Ovary (tissue), 7 donors: ENCODE measurements at regions not wholly inside any gene's neighbourhood (a gene's known extent, or its start where the extent isn't known, plus 50 kb on each side); places are given as distances from the start of the nearest gene placed in this dataset.
"Not testable (repeated sequence)": the region's sequence is repeated elsewhere in the genome, so short reads cannot be mapped to it uniquely, and the experiment has no call there.

ENCODE experiments used
- DNase-seq, 5 donors: peaks; one replicate each; pipeline ENCODE4 v3.0.0-alpha.2; 2019 to 2020
- H3K27ac ChIP-seq, 2 donors: fragments of 200-600 bp; one replicate each; pipeline versions ENCODE4 v1.5.1 to v1.8.0; 2019 to 2022
- H3K27me3 ChIP-seq: fragments of 200-600 bp; one replicate; pipeline ENCODE4 v1.8.0; 2022
- H3K36me3 ChIP-seq: fragments of 200-600 bp; sonication (generic); one replicate; pipeline ENCODE4 v1.5.1; 2019
- H3K4me1 ChIP-seq: one replicate; pipeline ENCODE4 v1.8.1; 2013; ENCODE audit warnings: mild to moderate bottlenecking, moderate library complexity; ENCODE audit not compliant: insufficient read depth
- H3K4me3 ChIP-seq: fragments of 200-600 bp; sonication (generic); one replicate; pipeline ENCODE4 v1.5.1; 2017
- H3K9me3 ChIP-seq, 2 donors: fragments of 200-600 bp in 1 of 2; sonication (generic) in 1 of 2; one replicate each; pipeline versions ENCODE4 v1.5.1 to v1.8.1; 2013 to 2019; ENCODE audit warnings: mild to moderate bottlenecking in 1 of 2, moderate library complexity in 1 of 2
- EP300 ChIP-seq: sonication (generic); formaldehyde crosslinking; IDR thresholded peaks from one replicate; pipeline ENCODE4 v1.6.1; 2017; ENCODE audit warnings: antibody characterized with exemption
- POLR2A ChIP-seq: fragments of 450-650 bp; IDR thresholded peaks from one replicate; pipeline ENCODE4 v1.6.1; 2017; ENCODE audit warnings: antibody characterized with exemption, mild to moderate bottlenecking, moderate library complexity
- WGBS, 3 donors: extraction: QIAGEN DNeasy Blood & Tissue Kit in 1 of 3; methylation state at CpG; one replicate each; pipeline versions ENCODE4 v1.1.5 to v1.1.7; 2013 to 2017; 5-methylcytosine and 5-hydroxymethylcytosine counted together
- intact Hi-C, 4 donors: fragments of 100-400 bp; cut with DNase I; formaldehyde crosslinking; loops; one replicate each; pipeline versions ENCODE4 v1.11.0 to v1.15.1; 2022 to 2023
- TF ChIP-seq, protein P1 (sequence below), 3 donors: fragments of 450-650 bp in 2 of 3; fragments of 200-600 bp in 1 of 3; IDR thresholded peaks; one replicate each; pipeline versions ENCODE4 v1.5.1 to v1.8.0; 2016 to 2022; ENCODE audit warnings: antibody characterized with exemption in 3 of 3, mild to moderate bottlenecking in 1 of 3
- donor health status: DM: no; HTN: no; CAD: no; lungs with moderate emphysema.
- donor health status: DM: no; HTN: no; CAD: no.
- donor health status: Bipolar disorder and iron deficiency.
- donor health status: DM: no; HTN: no; CAD: no.
- donor health status: DM: yes; HTN: yes; CAD: no.

DNA sequence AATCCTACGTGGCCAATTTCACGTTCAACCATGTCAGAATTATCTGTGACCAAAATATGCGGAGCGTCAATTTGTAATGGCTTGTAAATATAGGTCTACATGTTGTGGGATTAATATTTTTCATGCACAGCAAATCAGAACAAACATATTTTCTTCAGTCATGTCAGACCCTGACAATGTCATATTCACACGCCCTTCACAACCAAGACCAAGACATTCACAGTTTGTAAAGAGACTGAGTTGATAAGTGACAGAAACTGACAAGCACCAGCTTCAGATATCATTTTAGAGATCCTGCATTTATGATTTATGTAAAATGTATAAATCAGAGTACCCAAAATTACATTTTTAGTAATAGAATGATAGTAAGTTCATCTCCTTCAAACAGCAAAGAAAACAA, 57.3 kb upstream of the NOVA1 start:
- Histone ChIP-seq H3K27me3 (no peaks in the 10 kb centered on the region), H3K9me3 (no peaks in the 10 kb centered on the region), H3K4me1 (no peaks in the 10 kb centered on the region), H3K27ac (no peak overlapping the region), H3K36me3 (no peaks in the 10 kb centered on the region), H3K4me3 (no peak overlapping the region)
- DNase-seq, result no peak
- WGBS, 3 donors, result 96% methylated on average over 5 of the region's 5 CpGs
- intact Hi-C loops, result no loop called here
- TF ChIP-seq, protein P1, sequence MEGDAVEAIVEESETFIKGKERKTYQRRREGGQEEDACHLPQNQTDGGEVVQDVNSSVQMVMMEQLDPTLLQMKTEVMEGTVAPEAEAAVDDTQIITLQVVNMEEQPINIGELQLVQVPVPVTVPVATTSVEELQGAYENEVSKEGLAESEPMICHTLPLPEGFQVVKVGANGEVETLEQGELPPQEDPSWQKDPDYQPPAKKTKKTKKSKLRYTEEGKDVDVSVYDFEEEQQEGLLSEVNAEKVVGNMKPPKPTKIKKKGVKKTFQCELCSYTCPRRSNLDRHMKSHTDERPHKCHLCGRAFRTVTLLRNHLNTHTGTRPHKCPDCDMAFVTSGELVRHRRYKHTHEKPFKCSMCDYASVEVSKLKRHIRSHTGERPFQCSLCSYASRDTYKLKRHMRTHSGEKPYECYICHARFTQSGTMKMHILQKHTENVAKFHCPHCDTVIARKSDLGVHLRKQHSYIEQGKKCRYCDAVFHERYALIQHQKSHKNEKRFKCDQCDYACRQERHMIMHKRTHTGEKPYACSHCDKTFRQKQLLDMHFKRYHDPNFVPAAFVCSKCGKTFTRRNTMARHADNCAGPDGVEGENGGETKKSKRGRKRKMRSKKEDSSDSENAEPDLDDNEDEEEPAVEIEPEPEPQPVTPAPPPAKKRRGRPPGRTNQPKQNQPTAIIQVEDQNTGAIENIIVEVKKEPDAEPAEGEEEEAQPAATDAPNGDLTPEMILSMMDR (IDR thresholded peaks at IDR 0.05), result no peak
- TF ChIP-seq POLR2A, result no peak
- TF ChIP-seq EP300, result no peak

DNA sequence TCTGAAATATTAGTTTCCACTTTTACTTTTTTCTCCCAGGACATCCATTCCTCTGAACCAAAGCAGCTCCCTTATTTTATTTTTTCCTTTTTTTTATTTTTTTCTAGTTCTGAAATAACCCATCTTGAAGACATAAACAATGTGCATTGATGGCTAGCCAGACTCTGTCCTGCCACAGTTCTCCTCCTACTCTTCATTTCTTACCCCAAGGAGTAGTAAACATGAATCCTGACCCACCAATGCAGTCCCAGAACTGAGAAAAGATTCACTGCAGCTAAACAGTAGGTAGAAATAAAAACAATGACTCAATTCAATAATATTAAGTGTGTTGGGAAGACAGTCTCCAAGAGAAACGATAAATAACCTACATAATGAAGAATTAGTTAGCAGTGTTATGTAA, 65.7 kb upstream of the NOVA1 start:
- Histone ChIP-seq H3K4me3 (no peak overlapping the region), H3K27me3 (no peaks in the 10 kb centered on the region), H3K36me3 (no peaks in the 10 kb centered on the region), H3K9me3 (no peaks in the 10 kb centered on the region), H3K4me1 (no peaks in the 10 kb centered on the region), H3K27ac (no peak overlapping the region)
- no peak for TF ChIP-seq EP300
- TF ChIP-seq, protein P1 (IDR thresholded peaks at IDR 0.05), result no peak
- TF ChIP-seq POLR2A, result no peak
- WGBS, 3 donors, result 1 to 12% (median 5%) methylated on average over 1 of the region's 1 CpG
- intact Hi-C loops, result no loop called here
- no peak for DNase-seq

DNA sequence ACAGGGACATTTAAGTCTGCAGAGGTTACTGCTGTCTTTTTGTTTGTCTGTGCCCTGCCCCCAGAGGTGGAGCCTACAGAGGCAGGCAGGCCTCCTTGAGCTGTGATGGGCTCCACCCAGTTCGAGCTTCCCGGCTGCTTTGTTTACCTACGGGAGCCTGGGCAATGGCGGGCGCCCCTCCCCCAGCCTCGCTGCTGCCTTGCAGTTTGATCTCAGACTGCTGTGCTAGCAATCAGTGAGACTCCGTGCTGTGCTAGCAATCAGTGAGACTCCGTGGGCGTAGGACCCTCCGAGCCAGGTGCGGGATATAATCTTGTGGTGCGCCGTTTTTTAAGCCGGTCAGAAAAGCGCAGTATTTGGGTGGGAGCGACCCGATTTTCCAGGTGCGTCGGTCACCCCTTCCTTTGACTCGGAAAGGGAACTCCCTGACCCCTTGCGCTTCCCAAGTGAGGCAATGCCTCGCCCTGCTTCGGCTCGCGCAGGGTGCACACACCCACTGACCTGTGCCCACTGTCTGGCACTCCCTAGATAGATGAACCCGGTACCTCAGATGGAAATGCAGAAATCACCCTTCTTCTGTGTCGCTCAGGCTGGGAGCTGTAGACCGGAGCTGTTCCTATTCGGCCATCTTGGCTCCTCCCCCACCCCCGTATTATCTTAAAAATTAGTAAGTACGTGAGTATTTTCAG, 81.0 kb upstream of the NOVA1 start:
- DNase-seq, H3K4me1 ChIP-seq, H3K27me3 ChIP-seq, intact Hi-C loops, H3K36me3 ChIP-seq, H3K9me3 ChIP-seq, H3K27ac ChIP-seq, H3K4me3 ChIP-seq: not testable (repeated sequence)
- 88 to 97% (median 93%) methylated on average over 17 to 27 of the region's 31 CpGs for WGBS, 3 donors

DNA sequence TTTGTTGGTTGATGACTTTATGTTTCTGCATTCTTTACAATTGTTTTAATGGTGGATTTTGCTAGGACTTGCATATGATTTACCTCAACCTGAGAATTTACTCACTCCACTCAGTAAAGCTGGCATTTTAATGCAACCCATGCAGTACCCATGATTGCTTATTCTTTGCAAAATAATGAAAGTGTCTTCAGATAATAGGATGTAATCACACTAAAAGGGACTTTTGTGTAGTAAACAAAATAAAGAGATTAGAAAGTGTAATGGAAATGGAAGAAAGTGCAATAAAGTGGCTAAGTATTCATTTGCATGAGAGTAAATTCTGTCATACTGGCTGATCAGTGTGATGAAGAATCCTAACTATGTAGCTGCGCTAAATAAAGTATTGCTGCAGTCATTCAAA, 87.6 kb upstream of the NOVA1 start:
- no peaks in the 10 kb centered on the region for H3K9me3 ChIP-seq
- no peak overlapping the region for H3K4me3 ChIP-seq
- no peak for DNase-seq
- intact Hi-C loops, result no loop called here
- no peaks in the 10 kb centered on the region for H3K4me1 ChIP-seq
- no peaks in the 10 kb centered on the region for H3K36me3 ChIP-seq
- WGBS, 3 donors, result 94 to 96% (median 95%) methylated on average over 1 of the region's 1 CpG
- H3K27ac ChIP-seq, result no peak overlapping the region
- no peaks in the 10 kb centered on the region for H3K27me3 ChIP-seq
- no peak for TF ChIP-seq EP300
- no peak for TF ChIP-seq POLR2A
- TF ChIP-seq, protein P1 (IDR thresholded peaks at IDR 0.05), result no peak

DNA sequence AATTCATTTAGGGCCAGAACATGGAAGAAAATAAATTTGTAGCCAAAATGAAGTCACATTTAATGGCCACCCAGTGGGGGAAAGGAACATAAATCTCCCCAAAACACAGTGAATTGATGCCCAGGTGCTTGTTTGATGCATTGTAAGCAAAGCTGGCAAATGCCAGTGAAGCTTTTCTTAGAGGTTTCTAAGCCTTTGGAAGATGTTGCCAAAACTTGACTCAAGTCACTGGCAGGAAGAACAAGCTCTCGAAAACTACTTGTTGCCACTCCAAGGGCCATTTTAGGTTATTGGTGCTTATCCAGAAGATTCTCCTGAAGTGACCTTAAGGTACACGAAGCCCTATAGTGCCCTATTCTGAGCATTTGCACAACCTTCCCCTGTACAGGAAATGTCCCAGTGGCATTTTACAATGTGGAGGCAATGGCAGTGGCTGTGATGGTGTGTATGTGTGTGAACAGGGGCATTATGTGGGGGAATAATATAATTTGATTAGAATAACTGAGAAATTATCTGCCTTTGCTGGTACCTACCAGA, 89.5 kb upstream of the NOVA1 start:
- no peaks in the 10 kb centered on the region for H3K36me3 ChIP-seq
- TF ChIP-seq EP300, result no peak
- no peak for TF ChIP-seq POLR2A
- TF ChIP-seq, protein P1 (IDR thresholded peaks at IDR 0.05), result no peak
- H3K27me3 ChIP-seq, result no peaks in the 10 kb centered on the region
- H3K4me3 ChIP-seq, result no peak overlapping the region
- no peaks in the 10 kb centered on the region for H3K4me1 ChIP-seq
- no peak for DNase-seq
- WGBS, 3 donors, result 68 to 86% (median 85%) methylated on average over 2 of the region's 2 CpGs
- H3K27ac ChIP-seq, result no peak overlapping the region
- H3K9me3 ChIP-seq, result no peaks in the 10 kb centered on the region
- intact Hi-C loops, result no loop called here
